ENCODE measurements at regions not wholly inside any gene's neighbourhood (a gene's known extent, or its start where the extent isn't known, plus 50 kb on each side); places are given as distances from the start of the nearest gene placed in this dataset.

- H3K4me3 ChIP-seq (ENCODE audit: low read depth in 1 of 2, low read length in 2 of 2): no peak overlapping the region
- no peaks in the 10 kb centered on the region for H3K9me3 ChIP-seq (ENCODE audit: control insufficient read depth in 2 of 2, insufficient read depth in 1 of 2, low read depth in 1 of 2, low read length in 1 of 2)
- H3K27ac ChIP-seq (ENCODE audit: low read depth in 2 of 2, low read length in 1 of 2): peak overlapping the region; percentile 91 to 92
- no peaks in the 10 kb centered on the region for H3K27me3 ChIP-seq (ENCODE audit: control insufficient read depth in 1 of 2, insufficient read depth in 2 of 2, low read length in 2 of 2)
- WGBS, 2 donors: 54 to 65% methylated on average over 8 of the region's 8 CpGs
- peaks cover 34 to 60% of the 10 kb centered on the region in 2 donors for H3K4me1 ChIP-seq (ENCODE audit: control insufficient read depth in 2 of 2, insufficient read depth in 2 of 2, low read length in 1 of 2)
- H3K36me3 ChIP-seq (ENCODE audit: control insufficient read depth in 2 of 2, insufficient read depth in 2 of 2, low read length in 1 of 2): no peaks in the 10 kb centered on the region
These were observed 156.0 kb downstream of the MACROH2A1 start for GRCh38 chr5:135242866-135243555.

GRCh38 chr5:135242021-135242865 lies 156.8 kb downstream of the MACROH2A1 start:
- peaks cover 35 to 61% of the 10 kb centered on the region in 2 donors for H3K4me1 ChIP-seq (ENCODE audit: control insufficient read depth in 2 of 2, insufficient read depth in 2 of 2, low read length in 1 of 2)
- no peaks in the 10 kb centered on the region for H3K27me3 ChIP-seq (ENCODE audit: control insufficient read depth in 1 of 2, insufficient read depth in 2 of 2, low read length in 2 of 2)
- H3K27ac ChIP-seq (ENCODE audit: low read depth in 2 of 2, low read length in 1 of 2): peak overlapping the region; percentile 91 to 92
- H3K4me3 ChIP-seq (ENCODE audit: low read depth in 1 of 2, low read length in 2 of 2): no peak overlapping the region
- H3K9me3 ChIP-seq (ENCODE audit: control insufficient read depth in 2 of 2, insufficient read depth in 1 of 2, low read depth in 1 of 2, low read length in 1 of 2): no peaks in the 10 kb centered on the region
- no peaks in the 10 kb centered on the region for H3K36me3 ChIP-seq (ENCODE audit: control insufficient read depth in 2 of 2, insufficient read depth in 2 of 2, low read length in 1 of 2)
- WGBS, 2 donors: 40 to 52% methylated on average over 11 of the region's 11 CpGs

- no peak overlapping the region for H3K4me3 ChIP-seq (ENCODE audit: low read depth in 1 of 2, low read length in 2 of 2)
- no peaks in the 10 kb centered on the region for H3K36me3 ChIP-seq (ENCODE audit: control insufficient read depth in 2 of 2, insufficient read depth in 2 of 2, low read length in 1 of 2)
- peaks cover 32 to 64% of the 10 kb centered on the region in 2 donors for H3K4me1 ChIP-seq (ENCODE audit: control insufficient read depth in 2 of 2, insufficient read depth in 2 of 2, low read length in 1 of 2)
- H3K9me3 ChIP-seq (ENCODE audit: control insufficient read depth in 2 of 2, insufficient read depth in 1 of 2, low read depth in 1 of 2, low read length in 1 of 2): no peaks in the 10 kb centered on the region
- H3K27ac ChIP-seq (ENCODE audit: low read depth in 2 of 2, low read length in 1 of 2): peak overlapping the region; percentile 84 to 92
- no peaks in the 10 kb centered on the region for H3K27me3 ChIP-seq (ENCODE audit: control insufficient read depth in 1 of 2, insufficient read depth in 2 of 2, low read length in 2 of 2)
These were observed 157.5 kb downstream of the MACROH2A1 start for GRCh38 chr5:135241536-135241935.

- H3K27ac ChIP-seq (ENCODE audit: low read depth in 2 of 2, low read length in 1 of 2): peak overlapping the region in 1 of 2 donors; percentile 89
- H3K9me3 ChIP-seq (ENCODE audit: control insufficient read depth in 2 of 2, insufficient read depth in 1 of 2, low read depth in 1 of 2, low read length in 1 of 2): no peaks in the 10 kb centered on the region
- no peaks in the 10 kb centered on the region for H3K36me3 ChIP-seq (ENCODE audit: control insufficient read depth in 2 of 2, insufficient read depth in 2 of 2, low read length in 1 of 2)
- no peaks in the 10 kb centered on the region for H3K27me3 ChIP-seq (ENCODE audit: control insufficient read depth in 1 of 2, insufficient read depth in 2 of 2, low read length in 2 of 2)
- H3K4me1 ChIP-seq (ENCODE audit: control insufficient read depth in 2 of 2, insufficient read depth in 2 of 2, low read length in 1 of 2): peaks cover 28 to 59% of the 10 kb centered on the region in 2 donors
- no peak overlapping the region for H3K4me3 ChIP-seq (ENCODE audit: low read depth in 1 of 2, low read length in 2 of 2)
- WGBS, 2 donors: 73 to 79% methylated on average over 2 of the region's 2 CpGs
These were observed 158.2 kb downstream of the MACROH2A1 start for GRCh38 chr5:135240781-135241360.

GRCh38 chr5:135240283-135240633 lies 158.8 kb downstream of the MACROH2A1 start:
- H3K27me3 ChIP-seq (ENCODE audit: control insufficient read depth in 1 of 2, insufficient read depth in 2 of 2, low read length in 2 of 2): no peaks in the 10 kb centered on the region
- WGBS, 2 donors: 87% methylated on average over 3 of the region's 3 CpGs
- H3K9me3 ChIP-seq (ENCODE audit: control insufficient read depth in 2 of 2, insufficient read depth in 1 of 2, low read depth in 1 of 2, low read length in 1 of 2): no peaks in the 10 kb centered on the region
- no peaks in the 10 kb centered on the region for H3K36me3 ChIP-seq (ENCODE audit: control insufficient read depth in 2 of 2, insufficient read depth in 2 of 2, low read length in 1 of 2)
- peak overlapping the region; percentile 77 to 89 for H3K27ac ChIP-seq (ENCODE audit: low read depth in 2 of 2, low read length in 1 of 2)
- no peak overlapping the region for H3K4me3 ChIP-seq (ENCODE audit: low read depth in 1 of 2, low read length in 2 of 2)
- peaks cover 28 to 58% of the 10 kb centered on the region in 2 donors for H3K4me1 ChIP-seq (ENCODE audit: control insufficient read depth in 2 of 2, insufficient read depth in 2 of 2, low read length in 1 of 2)

GRCh38 chr5:135239453-135240282 lies 159.4 kb downstream of the MACROH2A1 start:
- no peaks in the 10 kb centered on the region for H3K27me3 ChIP-seq (ENCODE audit: control insufficient read depth in 1 of 2, insufficient read depth in 2 of 2, low read length in 2 of 2)
- H3K4me3 ChIP-seq (ENCODE audit: low read depth in 1 of 2, low read length in 2 of 2): no peak overlapping the region
- H3K4me1 ChIP-seq (ENCODE audit: control insufficient read depth in 2 of 2, insufficient read depth in 2 of 2, low read length in 1 of 2): peaks cover 25 to 56% of the 10 kb centered on the region in 2 donors
- no peaks in the 10 kb centered on the region for H3K9me3 ChIP-seq (ENCODE audit: control insufficient read depth in 2 of 2, insufficient read depth in 1 of 2, low read depth in 1 of 2, low read length in 1 of 2)
- 45 to 61% methylated on average over 11 of the region's 11 CpGs for WGBS, 2 donors
- H3K27ac ChIP-seq (ENCODE audit: low read depth in 2 of 2, low read length in 1 of 2): peak overlapping the region; percentile 77 to 89
- no peaks in the 10 kb centered on the region for H3K36me3 ChIP-seq (ENCODE audit: control insufficient read depth in 2 of 2, insufficient read depth in 2 of 2, low read length in 1 of 2)

- H3K9me3 ChIP-seq (ENCODE audit: control insufficient read depth in 2 of 2, insufficient read depth in 1 of 2, low read depth in 1 of 2, low read length in 1 of 2): no peaks in the 10 kb centered on the region
- peak overlapping the region; percentile 77 to 89 for H3K27ac ChIP-seq (ENCODE audit: low read depth in 2 of 2, low read length in 1 of 2)
- no peaks in the 10 kb centered on the region for H3K36me3 ChIP-seq (ENCODE audit: control insufficient read depth in 2 of 2, insufficient read depth in 2 of 2, low read length in 1 of 2)
- H3K4me1 ChIP-seq (ENCODE audit: control insufficient read depth in 2 of 2, insufficient read depth in 2 of 2, low read length in 1 of 2): peaks cover 21 to 53% of the 10 kb centered on the region in 2 donors
- no peaks in the 10 kb centered on the region for H3K27me3 ChIP-seq (ENCODE audit: control insufficient read depth in 1 of 2, insufficient read depth in 2 of 2, low read length in 2 of 2)
- H3K4me3 ChIP-seq (ENCODE audit: low read depth in 1 of 2, low read length in 2 of 2): no peak overlapping the region
- WGBS, 2 donors: 70 to 73% methylated on average over 11 of the region's 11 CpGs
These were observed 160.2 kb downstream of the MACROH2A1 start for GRCh38 chr5:135238622-135239452.

GRCh38 chr5:135237748-135238103 lies 161.3 kb downstream of the MACROH2A1 start:
- H3K4me3 ChIP-seq (ENCODE audit: low read depth in 1 of 2, low read length in 2 of 2): no peak overlapping the region
- H3K27me3 ChIP-seq (ENCODE audit: control insufficient read depth in 1 of 2, insufficient read depth in 2 of 2, low read length in 2 of 2): no peaks in the 10 kb centered on the region
- peak overlapping the region; percentile 35 to 84 for H3K27ac ChIP-seq (ENCODE audit: low read depth in 2 of 2, low read length in 1 of 2)
- H3K4me1 ChIP-seq (ENCODE audit: control insufficient read depth in 2 of 2, insufficient read depth in 2 of 2, low read length in 1 of 2): peaks cover 21 to 49% of the 10 kb centered on the region in 2 donors
- no peaks in the 10 kb centered on the region for H3K36me3 ChIP-seq (ENCODE audit: control insufficient read depth in 2 of 2, insufficient read depth in 2 of 2, low read length in 1 of 2)
- H3K9me3 ChIP-seq (ENCODE audit: control insufficient read depth in 2 of 2, insufficient read depth in 1 of 2, low read depth in 1 of 2, low read length in 1 of 2): no peaks in the 10 kb centered on the region
- 75 to 78% methylated on average over 9 of the region's 9 CpGs for WGBS, 2 donors

Measured in esophagus (tissue), 2 donors.